H9 (cell line): ENCODE measurements at regions not wholly inside any gene's neighbourhood (a gene's known extent, or its start where the extent isn't known, plus 50 kb on each side); places are given as distances from the start of the nearest gene placed in this dataset.

Experiments
- DNase-seq: peaks from one replicate; pipeline ENCODE4 v3.0.0-alpha.2; 2017
- H2AFZ ChIP-seq: one replicate; pipeline ENCODE4 v1.6.1; 2013; ENCODE audit warnings: mild to moderate bottlenecking, low read length, control low read depth, moderate library complexity
- H2AK5ac ChIP-seq: 2 replicates; pipeline ENCODE4 v1.6.1; 2013; ENCODE audit warnings: low read length, control low read depth, mixed read lengths; ENCODE audit not compliant: insufficient read length
- H2BK120ac ChIP-seq: one replicate; pipeline ENCODE4 v1.6.1; 2013; ENCODE audit warnings: low read depth, mild to moderate bottlenecking, low read length, control low read depth, inconsistent platforms; ENCODE audit not compliant: poor library complexity, severe bottlenecking
- H2BK12ac ChIP-seq: 2 replicates; pipeline ENCODE4 v1.6.1; 2013; ENCODE audit warnings: low read length, control low read depth, mixed read lengths, low read depth; ENCODE audit not compliant: insufficient read length
- H2BK15ac ChIP-seq: 2 replicates; pipeline ENCODE4 v1.6.1; 2013; ENCODE audit warnings: low read depth, low read length, control low read depth
- H2BK20ac ChIP-seq: one replicate; pipeline ENCODE4 v1.6.1; 2013; ENCODE audit warnings: low read depth, mild to moderate bottlenecking, low read length, control low read depth, inconsistent platforms; ENCODE audit not compliant: poor library complexity, severe bottlenecking
- H2BK5ac ChIP-seq: 2 replicates; pipeline ENCODE4 v1.6.1; 2013; ENCODE audit warnings: low read length, control low read depth, mixed read lengths; ENCODE audit not compliant: insufficient read length
- H3K14ac ChIP-seq: 2 replicates; pipeline ENCODE4 v1.6.1; 2013; ENCODE audit warnings: low read length, control low read depth; ENCODE audit not compliant: insufficient read depth
- H3K18ac ChIP-seq: 2 replicates; pipeline ENCODE4 v1.6.1; 2013; ENCODE audit warnings: low read depth, mild to moderate bottlenecking, mixed read lengths, low read length, control low read depth; ENCODE audit not compliant: insufficient read length
- H3K23ac ChIP-seq: 2 replicates; pipeline ENCODE4 v1.6.1; 2013; ENCODE audit warnings: low read length, control low read depth, mixed read lengths, low read depth; ENCODE audit not compliant: insufficient read length
- H3K23me2 ChIP-seq: 2 replicates; pipeline ENCODE4 v1.6.1; 2013; ENCODE audit warnings: low read depth, mild to moderate bottlenecking, mixed read lengths, low read length, control low read depth; ENCODE audit not compliant: insufficient read length, poor library complexity, severe bottlenecking
- H3K27ac ChIP-seq: 2 replicates; pipeline ENCODE4 v1.5.1; 2013; ENCODE audit warnings: low read length, control low read depth, mixed read lengths, low read depth; ENCODE audit not compliant: insufficient read length
- H3K27me3 ChIP-seq: 2 replicates; pipeline ENCODE4 v1.6.1; 2013; ENCODE audit warnings: low read length, control low read depth, inconsistent platforms; ENCODE audit not compliant: insufficient read depth
- H3K4ac ChIP-seq: 2 replicates; pipeline ENCODE4 v1.6.1; 2013; ENCODE audit warnings: low read depth, mild to moderate bottlenecking, control low read depth, inconsistent platforms, low read length, moderate library complexity
- H3K4me1 ChIP-seq: 2 replicates; pipeline ENCODE4 v1.6.1; 2013; ENCODE audit warnings: low read length, control low read depth, inconsistent platforms; ENCODE audit not compliant: insufficient read depth
- H3K4me2 ChIP-seq: 2 replicates; pipeline ENCODE4 v1.6.1; 2013; ENCODE audit warnings: low read length, control low read depth, mixed read lengths; ENCODE audit not compliant: insufficient read length, insufficient read depth
- H3K56ac ChIP-seq: 2 replicates; pipeline ENCODE4 v1.6.1; 2013; ENCODE audit warnings: low read depth, mild to moderate bottlenecking, mixed read lengths, low read length, control low read depth; ENCODE audit not compliant: insufficient read length
- H3K79me1 ChIP-seq: 2 replicates; pipeline ENCODE4 v1.6.1; 2013; ENCODE audit warnings: low read depth, mild to moderate bottlenecking, moderate library complexity, low read length, control low read depth, inconsistent platforms; ENCODE audit not compliant: insufficient read depth, poor library complexity, severe bottlenecking
- H3K79me2 ChIP-seq: 2 replicates; pipeline ENCODE4 v1.6.1; 2013; ENCODE audit warnings: low read length, control low read depth, inconsistent platforms; ENCODE audit not compliant: insufficient read depth
- H3K9ac ChIP-seq: 2 replicates; pipeline ENCODE4 v1.6.1; 2013; ENCODE audit warnings: low read length, control low read depth, mixed read lengths; ENCODE audit not compliant: insufficient read length; ENCODE audit errors: extremely low read depth
- H3K9me3 ChIP-seq: one replicate; pipeline ENCODE4 v1.6.1; 2013; ENCODE audit warnings: low read depth, low read length, inconsistent platforms; ENCODE audit not compliant: control insufficient read depth
- H3T11ph ChIP-seq: one replicate; pipeline ENCODE4 v1.6.1; 2013; ENCODE audit warnings: mild to moderate bottlenecking, low read length, control low read depth, inconsistent platforms
- H4K20me1 ChIP-seq: one replicate; pipeline ENCODE4 v1.6.1; 2013; ENCODE audit not compliant: control insufficient read depth, insufficient read length, insufficient read depth
- H4K5ac ChIP-seq: 2 replicates; pipeline ENCODE4 v1.6.1; 2013; ENCODE audit warnings: low read depth, mild to moderate bottlenecking, mixed read lengths, low read length, control low read depth; ENCODE audit not compliant: insufficient read length
- H4K8ac ChIP-seq: replicated peaks from 2 replicates; pipeline ENCODE4 v1.6.1; 2013; ENCODE audit warnings: low read length, control low read depth, mixed read lengths, low read depth; ENCODE audit not compliant: insufficient read length
- H4K91ac ChIP-seq: 2 replicates; pipeline ENCODE4 v1.6.1; 2013; ENCODE audit warnings: low read depth, mild to moderate bottlenecking, moderate library complexity, mixed read lengths, low read length, control low read depth; ENCODE audit not compliant: insufficient read length
- H3K27ac Mint-ChIP-seq, 3 experiments: 2 replicates in 2 of 3; 3 replicates in 1 of 3; pipeline ENCODE4 v1.8.0; 2020 to 2021; ENCODE audit warnings: mixed read lengths in 3 of 3, mild to moderate bottlenecking in 1 of 3, moderate library complexity in 1 of 3
- H3K27me3 Mint-ChIP-seq: 2 replicates; pipeline ENCODE4 v1.8.0; 2021; ENCODE audit warnings: low read depth, mild to moderate bottlenecking, moderate library complexity, mixed read lengths
- H3K36me3 Mint-ChIP-seq, 3 experiments: 2 replicates in 2 of 3; 3 replicates in 1 of 3; pipeline ENCODE4 v1.8.0; 2020 to 2021; ENCODE audit warnings: low read depth in 3 of 3, mixed read lengths in 3 of 3; ENCODE audit not compliant: insufficient read depth in 1 of 3
- H3K4me1 Mint-ChIP-seq, 2 experiments: 2 replicates each; pipeline ENCODE4 v1.8.0; 2020; ENCODE audit warnings: mixed read lengths in 2 of 2
- H3K4me3 Mint-ChIP-seq, 2 experiments: 2 replicates in 1 of 2; 3 replicates in 1 of 2; pipeline ENCODE4 v1.8.0; 2020 to 2021; ENCODE audit warnings: mild to moderate bottlenecking in 2 of 2, mixed read lengths in 2 of 2, moderate library complexity in 1 of 2
- H3K9me3 Mint-ChIP-seq, 2 experiments: 2 replicates in 1 of 2; 3 replicates in 1 of 2; pipeline ENCODE4 v1.8.0; 2020; ENCODE audit warnings: mild to moderate bottlenecking in 2 of 2, mixed read lengths in 2 of 2, moderate library complexity in 1 of 2
- CTCF ChIP-seq: fragments of 200-600 bp; sonication (generic); conservative IDR thresholded peaks from 3 replicates; pipeline ENCODE4 v1.8.0; 2021; ENCODE audit warnings: antibody characterized with exemption, mild to moderate bottlenecking
- WGBS: extraction: QIAGEN DNeasy Blood & Tissue Kit; methylation state at CpG from one replicate; pipeline ENCODE4 v1.1.7; 2013; ENCODE audit warnings: missing lambda C conversion rate, low lambda C conversion rate, mixed read lengths; ENCODE audit not compliant: insufficient read length; ENCODE audit errors: extremely low coverage; 5-methylcytosine and 5-hydroxymethylcytosine counted together

GRCh38 chr10:9759596-9759995 is 1258.1 kb upstream of the CELF2 start:
- Mint-ChIP-seq H3K27me3 (no peaks in the 10 kb centered on the region), H3K4me3 (no peak overlapping the region), H3K9me3 (peaks cover 3 to 10% of the 10 kb centered on the region in 2 experiments; a peak in 4 of 5 replicates), H3K4me1 (peaks cover 0 to 7% of the 10 kb centered on the region in 2 experiments; a peak in 2 of 4 replicates), H3K36me3 (peaks cover 0 to 15% (median 6%) of the 10 kb centered on the region in 3 experiments; a peak in 3 of 7 replicates), H3K27ac (no peak overlapping the region)
- Histone ChIP-seq H3K56ac (no peak overlapping the region), H3K9me3 (no peaks in the 10 kb centered on the region), H2AFZ (no peak overlapping the region), H4K20me1 (no peaks in the 10 kb centered on the region), H3K4me1 (no peaks in the 10 kb centered on the region), H3K4ac (no peak overlapping the region), H3K79me1 (no peaks in the 10 kb centered on the region), H2BK20ac (no peak overlapping the region), H2BK120ac (no peak overlapping the region), H3K18ac (no peak overlapping the region), H4K8ac (no peak overlapping the region), H3K27ac (no peak overlapping the region), H2BK5ac (no peak overlapping the region), H3K27me3 (no peaks in the 10 kb centered on the region), H3K23ac (no peak overlapping the region), H3T11ph (no peak overlapping the region), H2BK12ac (no peak overlapping the region), H4K5ac (no peak overlapping the region), H3K14ac (no peak overlapping the region), H4K91ac (no peak overlapping the region), H2AK5ac (no peak overlapping the region), H3K79me2 (no peaks in the 10 kb centered on the region), H3K9ac (no peak overlapping the region), H2BK15ac (no peak overlapping the region), H3K23me2 (no peaks in the 10 kb centered on the region), H3K4me2 (no peak overlapping the region)
- no peak for TF ChIP-seq CTCF
- no CpG with 5 or more reads among the region's 3 CpGs for WGBS
- DNase-seq = no peak
